Sigmoid colon (tissue), 4 donors: ENCODE measurements at regions not wholly inside any gene's neighbourhood (a gene's known extent, or its start where the extent isn't known, plus 50 kb on each side); places are given as distances from the start of the nearest gene placed in this dataset.

Source experiments
- EP300 ChIP-seq, 4 donors: sonication (generic); formaldehyde crosslinking; IDR thresholded peaks; one replicate each; pipeline ENCODE4 v1.6.1; 2017; ENCODE audit warnings: antibody characterized with exemption in 4 of 4
- POLR2A ChIP-seq, 2 donors: fragments of 450-650 bp; IDR thresholded peaks; one replicate each; pipeline ENCODE4 v1.6.1; 2016; ENCODE audit warnings: antibody characterized with exemption in 2 of 2, mild to moderate bottlenecking in 2 of 2, moderate library complexity in 2 of 2
- POLR2AphosphoS5 ChIP-seq, 4 donors: sonication (generic); formaldehyde crosslinking; IDR thresholded peaks; one replicate each; pipeline ENCODE4 v1.6.1; 2017; ENCODE audit warnings: antibody characterized with exemption in 4 of 4
- TF ChIP-seq, protein P1 (sequence below), 4 experiments: fragments of 450-650 bp in 3 of 4; fragments of 200-600 bp in 1 of 4; IDR thresholded peaks; one replicate each; pipeline ENCODE4 v1.5.1; 2016 to 2019; ENCODE audit warnings: antibody characterized with exemption in 4 of 4, mild to moderate bottlenecking in 3 of 4, moderate library complexity in 2 of 4

DNA sequence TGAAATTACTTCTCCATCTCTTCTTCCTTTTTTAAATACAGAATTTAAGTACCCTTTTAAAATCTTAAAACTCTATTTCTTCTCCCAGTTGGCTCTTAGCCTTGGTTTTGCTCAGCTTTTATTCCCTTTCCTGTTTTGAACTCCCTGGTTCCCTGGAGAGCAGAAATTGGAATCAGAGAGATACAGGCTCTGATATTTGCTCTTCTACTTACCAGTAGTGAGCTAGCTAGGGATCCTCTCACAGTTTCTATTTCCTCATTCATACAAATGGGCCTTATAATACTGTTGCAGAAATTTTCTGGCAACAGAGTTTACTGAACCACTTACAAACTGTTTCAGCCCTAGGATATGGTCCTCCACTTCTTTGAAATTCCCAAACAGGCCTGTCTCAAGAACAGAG, 606.3 kb downstream of the NUF2 start:
- TF ChIP-seq, protein P1, sequence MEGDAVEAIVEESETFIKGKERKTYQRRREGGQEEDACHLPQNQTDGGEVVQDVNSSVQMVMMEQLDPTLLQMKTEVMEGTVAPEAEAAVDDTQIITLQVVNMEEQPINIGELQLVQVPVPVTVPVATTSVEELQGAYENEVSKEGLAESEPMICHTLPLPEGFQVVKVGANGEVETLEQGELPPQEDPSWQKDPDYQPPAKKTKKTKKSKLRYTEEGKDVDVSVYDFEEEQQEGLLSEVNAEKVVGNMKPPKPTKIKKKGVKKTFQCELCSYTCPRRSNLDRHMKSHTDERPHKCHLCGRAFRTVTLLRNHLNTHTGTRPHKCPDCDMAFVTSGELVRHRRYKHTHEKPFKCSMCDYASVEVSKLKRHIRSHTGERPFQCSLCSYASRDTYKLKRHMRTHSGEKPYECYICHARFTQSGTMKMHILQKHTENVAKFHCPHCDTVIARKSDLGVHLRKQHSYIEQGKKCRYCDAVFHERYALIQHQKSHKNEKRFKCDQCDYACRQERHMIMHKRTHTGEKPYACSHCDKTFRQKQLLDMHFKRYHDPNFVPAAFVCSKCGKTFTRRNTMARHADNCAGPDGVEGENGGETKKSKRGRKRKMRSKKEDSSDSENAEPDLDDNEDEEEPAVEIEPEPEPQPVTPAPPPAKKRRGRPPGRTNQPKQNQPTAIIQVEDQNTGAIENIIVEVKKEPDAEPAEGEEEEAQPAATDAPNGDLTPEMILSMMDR (IDR thresholded peaks at IDR 0.05), result no peak
- TF ChIP-seq EP300 (IDR thresholded peaks at IDR 0.05), result no peak
- no peak for TF ChIP-seq POLR2A (IDR thresholded peaks at IDR 0.05)
- no peak for TF ChIP-seq POLR2AphosphoS5 (IDR thresholded peaks at IDR 0.05)
